CD4-positive, alpha-beta T cell treated with Interleukin-2 at 100 ng/mL for 4 hours (primary cell): ENCODE measurements at regions not wholly inside any gene's neighbourhood (a gene's known extent, or its start where the extent isn't known, plus 50 kb on each side); places are given as distances from the start of the nearest gene placed in this dataset.

Experiments used
- DNase-seq: peaks from one replicate; pipeline ENCODE4 v3.0.0-alpha.2; 2020; ENCODE audit warnings: low spot score

GRCh38 chr2:129727286-129727685 lies 252.2 kb upstream of the RAB6C start:
- no peak for DNase-seq

GRCh38 chr2:129728035-129728972 lies 251.2 kb upstream of the RAB6C start:
- no peak for DNase-seq

GRCh38 chr2:129729011-129729410 lies 250.5 kb upstream of the RAB6C start:
- DNase-seq, result no peak

- no peak for DNase-seq
Observed at GRCh38 chr2:129729646-129730045, 249.8 kb upstream of the RAB6C start.

DNA sequence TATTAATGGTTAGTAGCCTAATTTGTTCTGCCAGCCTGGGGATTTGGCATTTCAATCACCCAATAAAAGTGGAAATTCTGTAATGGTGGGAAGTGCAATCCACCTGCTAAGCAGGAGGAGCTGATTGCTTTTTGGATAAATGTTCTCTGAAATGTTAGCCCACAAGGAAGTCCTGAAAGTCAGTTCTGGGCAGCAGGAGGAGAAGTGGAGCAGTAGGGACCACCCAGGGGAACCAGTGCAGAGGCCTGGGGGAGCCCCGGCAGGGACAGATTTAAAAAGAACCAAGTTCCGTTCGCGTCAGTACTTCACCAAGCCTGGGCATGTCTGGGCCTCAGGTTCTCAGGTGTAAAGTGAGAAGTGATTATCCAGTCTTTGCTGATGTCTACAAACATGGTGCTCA lies 248.5 kb upstream of the RAB6C start:
- DNase-seq, result no peak

DNA sequence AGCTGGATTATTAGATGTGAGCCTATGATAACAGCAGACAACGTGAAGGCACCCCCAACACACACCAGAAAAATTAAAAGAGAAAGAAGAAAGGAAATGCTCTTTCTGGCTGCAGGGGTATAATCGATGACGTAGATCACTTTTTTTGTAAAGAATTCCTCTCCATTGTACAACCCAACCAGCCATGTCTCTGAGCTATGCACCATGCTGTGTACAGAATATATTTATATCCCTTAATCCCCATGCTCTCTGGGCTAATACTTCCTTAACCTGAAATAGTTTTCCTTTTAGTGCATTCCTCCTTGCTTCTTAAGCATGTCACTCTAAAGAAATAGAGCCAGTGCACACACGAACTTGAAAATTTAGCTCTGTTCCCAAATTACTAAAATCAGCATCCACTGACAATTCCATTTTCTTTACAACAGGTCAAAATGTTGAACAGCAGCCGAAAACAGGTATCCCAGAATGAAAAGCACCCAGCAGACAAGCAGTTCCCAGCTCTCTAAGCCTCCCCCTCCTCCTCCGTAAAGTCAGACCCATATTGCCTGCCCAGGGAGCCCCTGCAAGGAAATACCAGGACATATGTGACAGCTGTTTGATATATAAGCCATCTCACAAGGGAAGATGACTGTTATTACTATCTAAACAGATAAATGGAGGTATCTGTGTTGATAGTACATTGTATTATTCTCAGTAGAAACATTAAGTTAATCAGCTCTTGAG lies 247.4 kb upstream of the RAB6C start:
- DNase-seq, result no peak

GRCh38 chr2:129732630-129733026 lies 246.8 kb upstream of the RAB6C start:
- DNase-seq, result no peak

DNA sequence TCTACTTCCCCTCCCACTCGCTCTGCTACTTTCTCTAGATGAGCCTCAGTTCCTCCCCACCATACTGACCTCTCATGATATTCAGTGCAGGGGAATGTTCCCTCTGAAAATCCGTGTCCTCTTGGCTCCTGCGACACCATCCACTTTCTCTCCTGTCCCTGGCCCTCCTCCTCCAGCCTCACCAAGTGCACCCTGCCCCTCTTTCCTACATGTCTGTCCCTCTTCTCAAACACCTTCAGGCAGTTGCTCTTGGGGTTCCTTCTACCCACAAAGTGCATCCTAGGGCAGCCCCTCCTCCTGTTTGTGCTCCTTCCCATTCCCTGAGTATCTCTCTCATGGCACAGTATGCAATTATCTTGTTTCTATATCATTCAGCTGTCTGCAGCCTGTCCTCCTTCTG lies 246.4 kb upstream of the RAB6C start:
- no peak for DNase-seq

DNA sequence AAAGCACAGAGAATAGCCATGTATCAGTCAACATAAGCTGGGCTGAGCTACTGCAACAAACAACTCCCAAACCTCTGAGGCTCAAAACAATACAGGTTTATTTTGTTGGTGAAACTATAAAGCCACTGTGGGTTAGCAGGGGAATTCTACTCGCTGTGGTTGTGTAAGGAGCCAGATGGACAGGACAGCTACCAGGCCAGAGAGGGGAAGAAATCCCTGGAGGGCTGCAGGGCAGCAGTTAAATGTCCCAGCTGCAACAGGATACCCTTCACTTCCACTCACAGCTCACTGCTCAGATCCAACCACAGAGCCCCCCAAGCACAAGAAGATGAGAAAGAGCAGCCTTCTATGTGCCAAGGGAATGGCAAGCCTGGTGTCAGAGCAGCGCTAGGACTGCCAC lies 245.9 kb upstream of the RAB6C start:
- DNase-seq, result no peak

- DNase-seq, result no peak
Observed at GRCh38 chr2:129734343-129735034, 245.0 kb upstream of the RAB6C start.

- DNase-seq, result no peak
Observed at GRCh38 chr2:129735576-129735975, 243.9 kb upstream of the RAB6C start.

DNA sequence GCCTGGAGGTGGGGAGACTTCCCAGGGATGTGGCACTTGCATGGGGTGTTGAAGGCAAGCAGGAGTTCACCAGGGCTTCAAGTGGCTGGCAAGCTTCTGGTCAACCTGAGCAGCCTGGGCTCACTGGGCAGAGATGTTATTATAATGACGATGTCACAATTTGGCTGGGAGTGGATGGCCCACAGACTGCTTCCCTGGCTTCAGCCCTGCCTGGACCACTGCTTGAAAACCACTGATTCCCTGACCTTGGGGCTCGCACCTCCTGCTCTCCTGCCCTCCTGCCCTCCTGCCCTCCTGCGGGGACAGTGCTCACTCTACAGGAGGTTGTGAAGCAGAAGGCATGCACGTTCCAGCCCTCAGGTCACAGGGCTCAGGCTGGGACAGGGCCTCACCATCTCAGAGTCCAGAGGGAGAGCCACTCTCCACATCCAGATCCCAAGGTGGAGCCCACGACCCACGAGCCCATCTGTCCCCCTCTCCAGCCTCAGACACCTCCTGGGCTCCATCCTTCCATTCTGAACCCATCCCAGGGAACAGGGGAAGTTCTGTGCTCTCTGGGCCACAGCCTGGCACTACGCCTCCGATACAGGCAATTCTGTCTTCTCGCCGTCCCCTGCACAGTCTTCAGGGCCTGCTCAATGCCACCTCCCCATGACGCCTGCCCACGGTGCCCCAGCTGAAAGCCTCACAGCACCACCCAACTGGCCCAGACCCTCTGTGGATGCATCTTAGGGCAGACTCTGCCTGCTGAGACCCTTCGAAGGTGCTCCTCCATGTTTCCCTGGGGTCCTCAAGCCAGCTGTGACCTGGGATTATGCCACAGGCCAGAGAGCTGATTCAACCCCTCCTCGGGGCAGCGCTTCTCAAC lies 241.6 kb upstream of the RAB6C start:
- no peak for DNase-seq

DNA sequence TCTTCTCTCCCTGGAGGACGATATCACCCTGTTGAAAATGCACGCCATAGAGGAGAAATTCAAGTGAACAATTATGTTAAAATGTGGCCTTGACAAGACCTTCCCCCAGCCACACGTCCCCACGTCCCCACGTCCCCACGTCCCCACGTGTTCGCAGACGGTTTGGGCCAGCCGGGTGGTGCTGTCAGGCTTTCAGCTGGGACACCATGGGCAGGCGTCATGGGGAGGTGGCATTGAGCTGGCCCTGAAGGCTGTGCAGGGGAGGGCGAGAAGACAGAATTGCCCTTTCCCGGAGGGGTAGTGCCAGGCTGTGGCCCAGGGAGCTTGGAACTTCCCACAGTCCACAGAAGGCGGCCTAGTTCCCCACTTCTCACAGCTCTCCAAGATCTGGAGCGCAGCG lies 240.7 kb upstream of the RAB6C start:
- no peak for DNase-seq

GRCh38 chr2:129740504-129740903 lies 239.0 kb upstream of the RAB6C start:
- DNase-seq, result no peak

DNA sequence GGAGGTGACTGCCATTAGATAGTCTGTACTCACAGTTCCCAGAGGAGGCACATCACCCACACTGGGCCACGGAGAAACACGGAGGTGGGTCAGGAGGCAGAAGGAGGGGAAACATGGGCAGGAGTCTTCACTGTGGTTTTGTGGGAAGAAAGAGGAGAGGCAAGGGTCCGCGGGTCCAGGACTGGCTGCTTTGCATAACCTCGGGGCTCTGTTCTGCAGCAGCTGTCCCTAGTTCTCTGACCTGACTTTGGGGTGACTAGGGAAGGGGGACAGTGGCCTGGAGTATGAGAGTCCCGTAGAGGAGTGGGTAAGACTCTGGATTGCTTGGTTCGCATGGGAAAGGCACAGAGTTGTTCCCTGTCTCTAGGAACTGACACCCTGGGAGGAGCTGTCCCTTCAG lies 238.3 kb upstream of the RAB6C start:
- no peak for DNase-seq

DNA sequence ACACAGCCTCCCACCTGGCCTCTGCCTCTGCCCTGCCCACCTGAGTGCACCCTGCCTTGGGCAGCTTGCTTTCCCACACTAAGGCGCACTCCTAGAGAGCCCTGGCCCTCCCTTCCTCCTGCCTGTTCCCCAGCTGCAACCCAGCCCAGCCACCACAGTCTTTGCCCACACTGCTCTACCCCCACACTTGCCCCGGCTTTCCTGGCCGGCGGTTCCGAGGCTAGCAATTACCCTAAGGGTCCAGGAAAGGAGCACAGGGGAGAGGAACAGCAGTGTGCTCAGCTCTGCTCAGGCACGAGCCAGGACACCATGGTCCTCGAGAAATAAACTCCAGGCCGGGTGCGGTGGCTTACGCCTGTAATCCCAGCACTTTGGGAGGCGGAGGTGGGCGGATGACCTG lies 237.8 kb upstream of the RAB6C start:
- no peak for DNase-seq

DNA sequence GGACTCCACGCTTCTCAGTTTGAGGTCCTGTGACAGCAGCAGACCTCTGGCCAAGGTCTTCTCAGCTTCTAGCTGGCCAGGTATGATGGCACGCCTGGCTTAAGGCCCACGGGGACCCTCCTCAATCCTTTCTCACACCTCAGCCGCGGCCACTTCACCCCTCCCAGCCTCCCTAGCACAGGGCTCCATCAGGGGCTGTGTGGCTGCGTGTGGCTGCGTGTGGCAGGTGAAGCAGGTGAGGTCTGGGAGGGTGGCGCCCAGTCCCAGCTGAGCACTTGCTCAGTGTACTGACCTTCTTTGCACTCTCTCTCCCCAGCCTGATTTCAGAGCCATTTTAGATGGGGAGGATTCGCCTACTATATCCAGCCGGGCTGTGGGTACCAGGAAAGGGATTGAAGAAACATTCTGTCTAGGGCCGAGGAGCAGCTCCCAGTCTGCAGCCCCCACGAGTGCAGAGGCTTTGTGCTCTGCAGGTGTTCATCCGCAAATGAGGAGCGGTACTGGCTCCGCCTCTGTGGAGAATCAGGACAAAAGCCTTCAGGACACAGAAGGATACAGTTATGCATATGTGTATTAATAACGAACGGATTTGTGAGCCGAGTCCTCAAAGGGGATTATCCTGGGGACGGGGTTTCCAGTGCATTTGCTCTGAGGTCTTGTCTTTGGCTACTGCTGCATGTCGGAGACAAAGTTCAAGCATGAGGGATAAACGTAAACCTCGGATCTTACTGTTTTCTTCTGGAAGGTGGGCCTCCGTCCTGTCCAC lies 236.9 kb upstream of the RAB6C start:
- DNase-seq, result no peak

- DNase-seq, result no peak
Observed at GRCh38 chr2:129744141-129744540, 235.3 kb upstream of the RAB6C start.

GRCh38 chr2:129744649-129745048 lies 234.8 kb upstream of the RAB6C start:
- DNase-seq, result no peak

- no peak for DNase-seq
Observed at GRCh38 chr2:129747500-129748125, 231.9 kb upstream of the RAB6C start.

GRCh38 chr2:129748250-129748649 lies 231.2 kb upstream of the RAB6C start:
- no peak for DNase-seq
